ENCODE measurements at regions not wholly inside any gene's neighbourhood (a gene's known extent, or its start where the extent isn't known, plus 50 kb on each side); places are given as distances from the start of the nearest gene placed in this dataset.

DNA sequence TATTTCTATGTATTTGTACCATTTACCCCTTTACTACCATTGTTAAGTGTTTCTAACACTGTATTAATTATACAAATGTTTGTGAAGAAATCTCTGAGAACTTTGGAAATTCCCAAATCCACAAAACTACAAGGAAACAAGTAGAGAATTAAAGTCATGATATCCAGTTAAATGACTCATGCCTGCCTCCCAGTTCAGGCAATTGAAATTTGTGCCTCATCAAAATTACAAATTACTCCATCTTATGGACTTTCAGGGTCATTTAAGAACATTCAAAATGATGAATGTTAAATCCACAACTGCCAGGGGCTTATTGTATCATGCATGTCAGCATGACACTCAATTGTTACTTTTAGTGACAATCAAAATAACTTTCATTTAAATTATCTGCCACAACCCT, 282.4 kb downstream of the ZNF326 start:
- Mint-ChIP-seq H3K4me3 (no peak overlapping the region), H3K9me3 (peaks cover 5% of the 10 kb centered on the region), H3K27me3 (ENCODE audit: low read depth) (no peaks in the 10 kb centered on the region), H3K4me1 (peaks cover 46% of the 10 kb centered on the region), H3K36me3 (0 out of 2 replicates have a peak, but pooled peaks cover 3% of the 10 kb centered on the region), H3K27ac (peak overlapping the region; percentile 50; the same call in 1 of the 2 replicates)
- POLR2A ChIA-PET = no interaction called here
- ATAC-seq (no peak), DNase-seq (ENCODE audit: low spot score) (no peak)
- no peak for TF ChIP-seq HMGA2 (CRISPR knock-in tag; IDR thresholded peaks at IDR 0.05)
- no peak for TF ChIP-seq ETV6 (CRISPR knock-in tag; IDR thresholded peaks at IDR 0.05)
- TF ChIP-seq ZBTB21 (CRISPR knock-in tag; IDR thresholded peaks at IDR 0.05; ENCODE audit: borderline replicate concordance) = no peak
- TF ChIP-seq ZNF671 (CRISPR knock-in tag; IDR thresholded peaks at IDR 0.05) = no peak
- TF ChIP-seq, protein P1, sequence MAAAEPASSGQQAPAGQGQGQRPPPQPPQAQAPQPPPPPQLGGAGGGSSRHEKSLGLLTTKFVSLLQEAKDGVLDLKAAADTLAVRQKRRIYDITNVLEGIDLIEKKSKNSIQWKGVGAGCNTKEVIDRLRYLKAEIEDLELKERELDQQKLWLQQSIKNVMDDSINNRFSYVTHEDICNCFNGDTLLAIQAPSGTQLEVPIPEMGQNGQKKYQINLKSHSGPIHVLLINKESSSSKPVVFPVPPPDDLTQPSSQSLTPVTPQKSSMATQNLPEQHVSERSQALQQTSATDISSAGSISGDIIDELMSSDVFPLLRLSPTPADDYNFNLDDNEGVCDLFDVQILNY (CRISPR knock-in tag; IDR thresholded peaks at IDR 0.05) = no peak
- no peak for TF ChIP-seq RORB (CRISPR knock-in tag; IDR thresholded peaks at IDR 0.05)
- no peak for TF ChIP-seq CREB1 (CRISPR knock-in tag; IDR thresholded peaks at IDR 0.05)
- no peak for TF ChIP-seq CREM (CRISPR knock-in tag; IDR thresholded peaks at IDR 0.05)
- no peak for TF ChIP-seq CBFB (CRISPR knock-in tag; IDR thresholded peaks at IDR 0.05; ENCODE audit: low read depth)
- TF ChIP-seq OVOL2 (CRISPR knock-in tag; IDR thresholded peaks at IDR 0.05; ENCODE audit: borderline replicate concordance) = no peak
- CTCF ChIA-PET = no interaction called here

DNA sequence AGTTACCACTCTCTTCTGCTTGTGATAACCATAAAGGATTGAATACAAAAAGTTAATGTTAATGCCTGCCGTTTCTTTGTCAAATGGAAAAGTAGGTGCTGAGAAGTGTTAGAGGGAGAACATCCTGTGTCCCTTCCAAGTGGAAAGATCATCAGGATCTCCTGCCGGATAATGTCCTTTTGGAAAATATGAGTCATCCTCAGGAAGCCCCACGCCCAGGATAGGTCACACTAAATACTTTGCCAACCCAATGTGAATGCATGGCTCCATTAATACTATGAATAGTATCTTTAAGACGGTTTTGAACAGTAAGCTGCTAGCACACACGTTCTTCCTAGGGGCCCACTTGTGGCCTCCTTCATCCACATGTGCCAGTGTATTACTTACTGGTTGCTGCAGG, 279.5 kb downstream of the ZNF326 start:
- peaks cover 50% of the 10 kb centered on the region for H3K4me1 Mint-ChIP-seq
- no peak for ATAC-seq
- POLR2A ChIA-PET = no interaction called here
- H3K27ac Mint-ChIP-seq = no peak overlapping the region
- H3K4me3 Mint-ChIP-seq = no peak overlapping the region
- peaks cover 11% of the 10 kb centered on the region for H3K9me3 Mint-ChIP-seq
- no peaks in the 10 kb centered on the region for H3K27me3 Mint-ChIP-seq (ENCODE audit: low read depth)
- 0 out of 2 replicates have a peak, but pooled peaks cover 6% of the 10 kb centered on the region for H3K36me3 Mint-ChIP-seq
- no peak for TF ChIP-seq ETV6 (CRISPR knock-in tag; IDR thresholded peaks at IDR 0.05)
- TF ChIP-seq, protein P2, sequence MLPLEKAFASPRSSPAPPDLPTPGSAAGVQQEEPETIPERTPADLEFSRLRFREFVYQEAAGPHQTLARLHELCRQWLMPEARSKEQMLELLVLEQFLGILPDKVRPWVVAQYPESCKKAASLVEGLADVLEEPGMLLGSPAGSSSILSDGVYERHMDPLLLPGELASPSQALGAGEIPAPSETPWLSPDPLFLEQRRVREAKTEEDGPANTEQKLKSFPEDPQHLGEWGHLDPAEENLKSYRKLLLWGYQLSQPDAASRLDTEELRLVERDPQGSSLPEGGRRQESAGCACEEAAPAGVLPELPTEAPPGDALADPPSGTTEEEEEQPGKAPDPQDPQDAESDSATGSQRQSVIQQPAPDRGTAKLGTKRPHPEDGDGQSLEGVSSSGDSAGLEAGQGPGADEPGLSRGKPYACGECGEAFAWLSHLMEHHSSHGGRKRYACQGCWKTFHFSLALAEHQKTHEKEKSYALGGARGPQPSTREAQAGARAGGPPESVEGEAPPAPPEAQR (CRISPR knock-in tag; IDR thresholded peaks at IDR 0.05) = no peak
- TF ChIP-seq, protein P3, sequence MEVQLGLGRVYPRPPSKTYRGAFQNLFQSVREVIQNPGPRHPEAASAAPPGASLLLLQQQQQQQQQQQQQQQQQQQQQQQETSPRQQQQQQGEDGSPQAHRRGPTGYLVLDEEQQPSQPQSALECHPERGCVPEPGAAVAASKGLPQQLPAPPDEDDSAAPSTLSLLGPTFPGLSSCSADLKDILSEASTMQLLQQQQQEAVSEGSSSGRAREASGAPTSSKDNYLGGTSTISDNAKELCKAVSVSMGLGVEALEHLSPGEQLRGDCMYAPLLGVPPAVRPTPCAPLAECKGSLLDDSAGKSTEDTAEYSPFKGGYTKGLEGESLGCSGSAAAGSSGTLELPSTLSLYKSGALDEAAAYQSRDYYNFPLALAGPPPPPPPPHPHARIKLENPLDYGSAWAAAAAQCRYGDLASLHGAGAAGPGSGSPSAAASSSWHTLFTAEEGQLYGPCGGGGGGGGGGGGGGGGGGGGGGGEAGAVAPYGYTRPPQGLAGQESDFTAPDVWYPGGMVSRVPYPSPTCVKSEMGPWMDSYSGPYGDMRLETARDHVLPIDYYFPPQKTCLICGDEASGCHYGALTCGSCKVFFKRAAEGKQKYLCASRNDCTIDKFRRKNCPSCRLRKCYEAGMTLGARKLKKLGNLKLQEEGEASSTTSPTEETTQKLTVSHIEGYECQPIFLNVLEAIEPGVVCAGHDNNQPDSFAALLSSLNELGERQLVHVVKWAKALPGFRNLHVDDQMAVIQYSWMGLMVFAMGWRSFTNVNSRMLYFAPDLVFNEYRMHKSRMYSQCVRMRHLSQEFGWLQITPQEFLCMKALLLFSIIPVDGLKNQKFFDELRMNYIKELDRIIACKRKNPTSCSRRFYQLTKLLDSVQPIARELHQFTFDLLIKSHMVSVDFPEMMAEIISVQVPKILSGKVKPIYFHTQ (CRISPR knock-in tag; IDR thresholded peaks at IDR 0.05) = no peak
- no peak for TF ChIP-seq ZNF423 (CRISPR knock-in tag; IDR thresholded peaks at IDR 0.05)
- no peak for TF ChIP-seq ZNF671 (CRISPR knock-in tag; IDR thresholded peaks at IDR 0.05)
- TF ChIP-seq, protein P4, sequence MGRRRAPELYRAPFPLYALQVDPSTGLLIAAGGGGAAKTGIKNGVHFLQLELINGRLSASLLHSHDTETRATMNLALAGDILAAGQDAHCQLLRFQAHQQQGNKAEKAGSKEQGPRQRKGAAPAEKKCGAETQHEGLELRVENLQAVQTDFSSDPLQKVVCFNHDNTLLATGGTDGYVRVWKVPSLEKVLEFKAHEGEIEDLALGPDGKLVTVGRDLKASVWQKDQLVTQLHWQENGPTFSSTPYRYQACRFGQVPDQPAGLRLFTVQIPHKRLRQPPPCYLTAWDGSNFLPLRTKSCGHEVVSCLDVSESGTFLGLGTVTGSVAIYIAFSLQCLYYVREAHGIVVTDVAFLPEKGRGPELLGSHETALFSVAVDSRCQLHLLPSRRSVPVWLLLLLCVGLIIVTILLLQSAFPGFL (CRISPR knock-in tag; IDR thresholded peaks at IDR 0.05; ENCODE audit: borderline replicate concordance) = no peak
- TF ChIP-seq, protein P5, sequence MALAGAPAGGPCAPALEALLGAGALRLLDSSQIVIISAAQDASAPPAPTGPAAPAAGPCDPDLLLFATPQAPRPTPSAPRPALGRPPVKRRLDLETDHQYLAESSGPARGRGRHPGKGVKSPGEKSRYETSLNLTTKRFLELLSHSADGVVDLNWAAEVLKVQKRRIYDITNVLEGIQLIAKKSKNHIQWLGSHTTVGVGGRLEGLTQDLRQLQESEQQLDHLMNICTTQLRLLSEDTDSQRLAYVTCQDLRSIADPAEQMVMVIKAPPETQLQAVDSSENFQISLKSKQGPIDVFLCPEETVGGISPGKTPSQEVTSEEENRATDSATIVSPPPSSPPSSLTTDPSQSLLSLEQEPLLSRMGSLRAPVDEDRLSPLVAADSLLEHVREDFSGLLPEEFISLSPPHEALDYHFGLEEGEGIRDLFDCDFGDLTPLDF (CRISPR knock-in tag; IDR thresholded peaks at IDR 0.05) = no peak
- TF ChIP-seq MYBL2 (CRISPR knock-in tag; IDR thresholded peaks at IDR 0.05) = no peak
- TF ChIP-seq, protein P6, sequence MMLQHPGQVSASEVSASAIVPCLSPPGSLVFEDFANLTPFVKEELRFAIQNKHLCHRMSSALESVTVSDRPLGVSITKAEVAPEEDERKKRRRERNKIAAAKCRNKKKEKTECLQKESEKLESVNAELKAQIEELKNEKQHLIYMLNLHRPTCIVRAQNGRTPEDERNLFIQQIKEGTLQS (CRISPR knock-in tag; conservative IDR thresholded peaks at IDR 0.05) = no peak
- TF ChIP-seq ZNF138 (CRISPR knock-in tag; conservative IDR thresholded peaks at IDR 0.05) = no peak
- TF ChIP-seq NFATC4 (CRISPR knock-in tag; IDR thresholded peaks at IDR 0.05) = no peak
- TF ChIP-seq SMAD4 (CRISPR knock-in tag; IDR thresholded peaks at IDR 0.05) = no peak
- TF ChIP-seq, protein P7, sequence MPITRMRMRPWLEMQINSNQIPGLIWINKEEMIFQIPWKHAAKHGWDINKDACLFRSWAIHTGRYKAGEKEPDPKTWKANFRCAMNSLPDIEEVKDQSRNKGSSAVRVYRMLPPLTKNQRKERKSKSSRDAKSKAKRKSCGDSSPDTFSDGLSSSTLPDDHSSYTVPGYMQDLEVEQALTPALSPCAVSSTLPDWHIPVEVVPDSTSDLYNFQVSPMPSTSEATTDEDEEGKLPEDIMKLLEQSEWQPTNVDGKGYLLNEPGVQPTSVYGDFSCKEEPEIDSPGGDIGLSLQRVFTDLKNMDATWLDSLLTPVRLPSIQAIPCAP (CRISPR knock-in tag; IDR thresholded peaks at IDR 0.05) = no peak
- no peak for TF ChIP-seq NR1H2 (CRISPR knock-in tag; IDR thresholded peaks at IDR 0.05)
- TF ChIP-seq ZNF232 (CRISPR knock-in tag; IDR thresholded peaks at IDR 0.05) = no peak
- TF ChIP-seq HMGA2 (CRISPR knock-in tag; IDR thresholded peaks at IDR 0.05) = no peak
- CTCF ChIA-PET = interaction anchor here (1.4 kb wide), 1 partner anchor 11 kb away, joined by 4 read pairs; no protein-coding TSS in a partner anchor
- no peak for DNase-seq (ENCODE audit: low spot score)

Measured in WTC11 (cell line).